IMR-90 (cell line): ENCODE measurements at regions not wholly inside any gene's neighbourhood (a gene's known extent, or its start where the extent isn't known, plus 50 kb on each side); places are given as distances from the start of the nearest gene placed in this dataset.

Source experiments
- ATAC-seq: fragments of 200-7000 bp; cut with Tn5 transposase; 2 replicates; pipeline ENCODE4 v1.9.1; 2020; ENCODE audit warnings: low read depth, mild to moderate bottlenecking, moderate library complexity
- BruUV-seq: library from RNA; stranded (reverse); fragments of 400-500 nt; replicated peaks from 2 replicates; lab custom pipeline; 2021; lab: Mats Ljungman, UMichigan
- CTCF ChIA-PET: fragments of 300-600 bp; formaldehyde crosslinking; extraction: SDS; loops from one replicate; lab custom pipeline; 2021; ENCODE audit warnings: antibody characterized with exemption; lab: Yijun Ruan, JAX
- POLR2A ChIA-PET: fragments of 300-600 bp; sonication (Branson Sonifier 250); formaldehyde crosslinking; loops from one replicate; lab custom pipeline; 2022; ENCODE audit warnings: antibody characterized with exemption; ENCODE audit not compliant: unreplicated experiment; lab: Charles Lee
- DNase-seq: peaks from one replicate; pipeline ENCODE4 v3.0.0; 2013
- H2AFZ ChIP-seq: replicated peaks from 2 replicates; pipeline ENCODE3; 2013; ENCODE audit warnings: low read length, mild to moderate bottlenecking; ENCODE audit not compliant: poor library complexity
- H2AK5ac ChIP-seq: 2 replicates; pipeline ENCODE4 v1.6.1; 2013; ENCODE audit warnings: low read depth, low read length, inconsistent platforms
- H2AK9ac ChIP-seq: replicated peaks from 2 replicates; pipeline ENCODE3; 2013; ENCODE audit warnings: mild to moderate bottlenecking, low read depth, low read length, moderate library complexity; ENCODE audit not compliant: poor library complexity
- H2BK120ac ChIP-seq: 2 replicates; pipeline ENCODE4 v1.6.1; 2013; ENCODE audit warnings: low read depth, low read length, inconsistent platforms
- H2BK15ac ChIP-seq: 3 replicates; pipeline ENCODE4 v1.6.1; 2013; ENCODE audit warnings: low read depth, low read length, inconsistent platforms
- H2BK20ac ChIP-seq: 2 replicates; pipeline ENCODE4 v1.6.1; 2013; ENCODE audit warnings: low read depth, mild to moderate bottlenecking, inconsistent platforms, low read length, moderate library complexity
- H2BK5ac ChIP-seq: 2 replicates; pipeline ENCODE4 v1.6.1; 2013; ENCODE audit warnings: mild to moderate bottlenecking, low read depth, low read length, inconsistent platforms; ENCODE audit not compliant: poor library complexity, severe bottlenecking
- H3K14ac ChIP-seq: replicated peaks from 2 replicates; pipeline ENCODE4 v1.6.1; 2013; ENCODE audit warnings: low read depth, low read length, inconsistent platforms
- H3K18ac ChIP-seq: 2 replicates; pipeline ENCODE4 v1.6.1; 2013; ENCODE audit warnings: low read depth, low read length, control low read depth
- H3K23ac ChIP-seq: 2 replicates; pipeline ENCODE4 v1.6.1; 2013; ENCODE audit warnings: low read depth, low read length, inconsistent platforms
- H3K27ac ChIP-seq: 2 replicates; pipeline ENCODE4 v1.5.1; 2013; ENCODE audit warnings: mild to moderate bottlenecking, control low read depth, low read length; ENCODE audit not compliant: insufficient read depth
- H3K27me3 ChIP-seq: 2 replicates; pipeline ENCODE4 v1.6.1; 2013; ENCODE audit warnings: low read length; ENCODE audit not compliant: control insufficient read depth, insufficient read depth
- H3K36me3 ChIP-seq: 2 replicates; pipeline ENCODE4 v1.6.1; 2013; ENCODE audit warnings: low read length, mixed read lengths; ENCODE audit not compliant: control insufficient read depth, insufficient read depth
- H3K4ac ChIP-seq: 2 replicates; pipeline ENCODE4 v1.6.1; 2013; ENCODE audit warnings: low read depth, low read length, inconsistent platforms
- H3K4me1 ChIP-seq: 2 replicates; pipeline ENCODE4 v1.6.1; 2013; ENCODE audit warnings: low read length, mixed read lengths; ENCODE audit not compliant: control insufficient read depth, insufficient read depth
- H3K4me2 ChIP-seq: 2 replicates; pipeline ENCODE4 v1.6.1; 2013; ENCODE audit warnings: low read depth, mild to moderate bottlenecking, control low read depth, low read length, moderate library complexity
- H3K4me3 ChIP-seq: 2 replicates; pipeline ENCODE4 v1.5.1; 2013; ENCODE audit warnings: low read depth, mild to moderate bottlenecking, control low read depth, low read length, moderate library complexity; ENCODE audit not compliant: insufficient read depth
- H3K56ac ChIP-seq: 2 replicates; pipeline ENCODE4 v1.6.1; 2013; ENCODE audit warnings: low read length, inconsistent platforms; ENCODE audit not compliant: insufficient read depth; ENCODE audit errors: extremely low read depth
- H3K79me1 ChIP-seq, 2 experiments: 2 replicates each; pipeline ENCODE4 v1.6.1; 2013; ENCODE audit warnings: low read length in 2 of 2, inconsistent platforms in 1 of 2, low read depth in 1 of 2
- H3K9ac ChIP-seq: 2 replicates; pipeline ENCODE4 v1.6.1; 2013; ENCODE audit warnings: low read depth, low read length, control low read depth
- H3K9me1 ChIP-seq: 2 replicates; pipeline ENCODE4 v1.6.1; 2013; ENCODE audit warnings: low read length, inconsistent platforms; ENCODE audit not compliant: insufficient read depth
- H3K9me3 ChIP-seq: 2 replicates; pipeline ENCODE4 v1.6.1; 2013; ENCODE audit warnings: low read length; ENCODE audit not compliant: control insufficient read depth, insufficient read depth
- H4K20me1 ChIP-seq: 2 replicates; pipeline ENCODE4 v1.6.1; 2013; ENCODE audit warnings: low read length, inconsistent platforms; ENCODE audit not compliant: insufficient read depth
- H4K5ac ChIP-seq: 2 replicates; pipeline ENCODE4 v1.6.1; 2013; ENCODE audit warnings: mild to moderate bottlenecking, low read depth, low read length, control low read depth
- H4K8ac ChIP-seq, 2 experiments: 2 replicates each; pipeline ENCODE4 v1.6.1; 2013; ENCODE audit warnings: low read depth in 2 of 2, low read length in 2 of 2, control low read depth in 1 of 2, inconsistent platforms in 1 of 2
- H4K91ac ChIP-seq: 2 replicates; pipeline ENCODE4 v1.6.1; 2013; ENCODE audit warnings: low read depth, low read length, inconsistent platforms; ENCODE audit not compliant: insufficient read depth
- BHLHE40 ChIP-seq: fragments of 150-350 bp; IDR thresholded peaks from 2 replicates; pipeline ENCODE4 v1.6.1; 2016; ENCODE audit warnings: mild to moderate bottlenecking, low read depth, low read length
- CEBPB ChIP-seq: IDR thresholded peaks from 2 replicates; pipeline ENCODE4 v1.6.1; 2012; ENCODE audit warnings: low read depth, low read length, improper control_type of control experiment
- CHD1 ChIP-seq: IDR thresholded peaks from 2 replicates; pipeline ENCODE4 v1.6.1; 2012; ENCODE audit warnings: low read depth, low read length, improper control_type of control experiment
- CTCF ChIP-seq: conservative IDR thresholded peaks from 2 replicates; pipeline ENCODE4 v1.5.1; 2012; ENCODE audit warnings: mild to moderate bottlenecking, low read depth, low read length, improper control_type of control experiment
- FOS ChIP-seq: fragments of 150-350 bp; IDR thresholded peaks from 2 replicates; pipeline ENCODE4 v1.6.1; 2016; ENCODE audit warnings: low read depth, low read length
- MAFK ChIP-seq: IDR thresholded peaks from 2 replicates; pipeline ENCODE4 v1.6.1; 2012; ENCODE audit warnings: low read depth, low read length, improper control_type of control experiment
- MAZ ChIP-seq: IDR thresholded peaks from 2 replicates; pipeline ENCODE4 v1.6.1; 2012; ENCODE audit warnings: low read depth, mild to moderate bottlenecking, low read length, improper control_type of control experiment, moderate library complexity, borderline replicate concordance
- MXI1 ChIP-seq: IDR thresholded peaks from 2 replicates; pipeline ENCODE4 v1.6.1; 2012; ENCODE audit warnings: low read depth, mild to moderate bottlenecking, low read length, moderate library complexity, borderline replicate concordance
- NFE2L2 ChIP-seq: fragments of 150-350 bp; IDR thresholded peaks from 2 replicates; pipeline ENCODE4 v1.6.1; 2016; ENCODE audit warnings: low read depth, mild to moderate bottlenecking, low read length
- POLR2A ChIP-seq: IDR thresholded peaks from 2 replicates; pipeline ENCODE4 v1.6.1; 2012; ENCODE audit warnings: mild to moderate bottlenecking, low read depth, low read length
- RAD21 ChIP-seq: IDR thresholded peaks from 2 replicates; pipeline ENCODE4 v1.6.1; 2012; ENCODE audit warnings: low read length, improper control_type of control experiment
- RFX5 ChIP-seq: IDR thresholded peaks from 2 replicates; pipeline ENCODE4 v1.8.0; 2012; ENCODE audit warnings: low read depth, mild to moderate bottlenecking, low read length, moderate library complexity
- SMC3 ChIP-seq: fragments of 150-350 bp; IDR thresholded peaks from 2 replicates; pipeline ENCODE4 v1.6.1; 2016; ENCODE audit warnings: low read depth, mild to moderate bottlenecking, antibody characterized with exemption, low read length, moderate library complexity
- USF2 ChIP-seq: fragments of 150-350 bp; IDR thresholded peaks from 2 replicates; pipeline ENCODE4 v1.6.1; 2017; ENCODE audit warnings: mild to moderate bottlenecking, antibody characterized with exemption, low read length, low read depth
- WGBS, 2 experiments: methylation state at CpG; one replicate each; pipeline versions ENCODE4 v1.1.5 to v1.1.7; 2013; ENCODE audit warnings: missing lambda C conversion rate in 2 of 2; ENCODE audit not compliant: insufficient read length in 1 of 2; ENCODE audit errors: extremely low coverage in 2 of 2; 5-methylcytosine and 5-hydroxymethylcytosine counted together
- dilution Hi-C: fragments of 300-500 bp; cut with HindIII; formaldehyde crosslinking; loops from one replicate; pipeline ENCODE4 v1.14.3; 2018; ENCODE audit warnings: low sequenced_read_pairs; ENCODE audit not compliant: unreplicated experiment
- in situ Hi-C: fragments of 300-500 bp; cut with MboI; formaldehyde crosslinking; loops from 3 replicates; pipeline ENCODE4 v1.14.3; 2019; ENCODE audit warnings: low sequenced_read_pairs, inconsistent platforms, mixed read lengths
- intact Hi-C: fragments of 100-400 bp; cut with micrococcal nuclease; formaldehyde crosslinking; loops from 2 replicates; pipeline ENCODE4 v1.10.0; 2022

- no CpG with 5 or more reads among the region's 1 CpG for WGBS, 2 experiments
- POLR2A ChIA-PET = no interaction called here
- in situ Hi-C loops = no loop called here
- no peak overlapping the region for H3K56ac ChIP-seq
- no peaks in the 10 kb centered on the region for H4K20me1 ChIP-seq
- no peak overlapping the region for H2AFZ ChIP-seq
- H3K18ac ChIP-seq = no peak overlapping the region
- H2BK15ac ChIP-seq = no peak overlapping the region
- no peak overlapping the region for H3K27ac ChIP-seq
- H2AK5ac ChIP-seq = no peak overlapping the region
- no peaks in the 10 kb centered on the region for H3K27me3 ChIP-seq
- H3K9ac ChIP-seq = no peak overlapping the region
- no peaks in the 10 kb centered on the region for H3K36me3 ChIP-seq
- TF ChIP-seq RFX5 = no peak
- no peak for TF ChIP-seq FOS
- no peak for TF ChIP-seq CEBPB
- TF ChIP-seq SMC3 = no peak
- no peak for TF ChIP-seq NFE2L2
- TF ChIP-seq RAD21 = no peak
- TF ChIP-seq MAFK = no peak
- TF ChIP-seq CTCF = no peak
- no peak for TF ChIP-seq MXI1
- no peak for TF ChIP-seq USF2
- no peak for TF ChIP-seq CHD1
- TF ChIP-seq MAZ = no peak
- TF ChIP-seq BHLHE40 = no peak
- TF ChIP-seq POLR2A = no peak
- no peak overlapping the region for H3K23ac ChIP-seq
- DNase-seq (no peak), ATAC-seq (no peak)
- H2BK20ac ChIP-seq = no peak overlapping the region
- no peak overlapping the region for H4K91ac ChIP-seq
- no peak overlapping the region for H3K4me3 ChIP-seq
- CTCF ChIA-PET = no interaction called here
- dilution Hi-C loops = no loop called here
- H3K9me1 ChIP-seq = no peaks in the 10 kb centered on the region
- no peak overlapping the region for H3K4ac ChIP-seq
- no peak overlapping the region for H2BK5ac ChIP-seq
- intact Hi-C loops = no loop called here
- no peak overlapping the region for H4K8ac ChIP-seq
- no TSS peak for BruUV-seq
- no peaks in the 10 kb centered on the region for H3K4me1 ChIP-seq
- H2BK120ac ChIP-seq = no peak overlapping the region
- H3K14ac ChIP-seq = no peak overlapping the region
- H4K5ac ChIP-seq = no peak overlapping the region
- no peak overlapping the region for H3K4me2 ChIP-seq
- H3K9me3 ChIP-seq = peaks cover 18% of the 10 kb centered on the region
- no peak overlapping the region for H2AK9ac ChIP-seq
- H3K79me1 ChIP-seq = no peaks in the 10 kb centered on the region
These were observed 308.9 kb upstream of the LMO3 start for GRCh38 chr12:16914853-16915252.
